OCI-LY7 (cell line): ENCODE measurements at regions not wholly inside any gene's neighbourhood (a gene's known extent, or its start where the extent isn't known, plus 50 kb on each side); places are given as distances from the start of the nearest gene placed in this dataset.

Experiments used
- BruUV-seq: library from RNA; stranded (reverse); fragments of 400-500 nt; replicated peaks from 2 replicates; lab custom pipeline; 2021; lab: Mats Ljungman, UMichigan
- CTCF ChIA-PET: fragments of 300-600 bp; sonication (Branson Sonifier 250); formaldehyde crosslinking; loops from one replicate; lab custom pipeline; 2022; ENCODE audit warnings: antibody characterized with exemption; ENCODE audit not compliant: unreplicated experiment; lab: Charles Lee
- POLR2A ChIA-PET: fragments of 300-600 bp; sonication (Branson Sonifier 250); formaldehyde crosslinking; loops from one replicate; lab custom pipeline; 2022; ENCODE audit warnings: antibody characterized with exemption; lab: Charles Lee
- DNase-seq: peaks from one replicate; pipeline ENCODE4 v3.0.0-alpha.2; 2015; ENCODE audit warnings: low spot score
- H2AFZ ChIP-seq: fragments of 200-600 bp; sonication (generic), shearing (Covaris generic); 2 replicates; pipeline ENCODE4 v1.6.1; 2014; ENCODE audit warnings: mild to moderate bottlenecking, antibody characterized with exemption, low read length, moderate library complexity
- H3K27ac ChIP-seq: fragments of 200-600 bp; sonication (generic); 2 replicates; pipeline ENCODE4 v1.5.1; 2014; ENCODE audit warnings: mixed run types, low read depth, mild to moderate bottlenecking, moderate library complexity, low read length, inconsistent platforms; ENCODE audit not compliant: poor library complexity, severe bottlenecking
- H3K36me3 ChIP-seq: fragments of 200-600 bp; sonication (generic); 2 replicates; pipeline ENCODE4 v1.6.1; 2014; ENCODE audit warnings: mild to moderate bottlenecking, antibody characterized with exemption, low read length, moderate library complexity, mixed read lengths; ENCODE audit not compliant: insufficient read depth
- H3K4me1 ChIP-seq: fragments of 200-600 bp; sonication (generic); 2 replicates; pipeline ENCODE4 v1.5.1; 2014; ENCODE audit warnings: mild to moderate bottlenecking, low read length; ENCODE audit not compliant: insufficient read depth, poor library complexity, severe bottlenecking
- H3K4me2 ChIP-seq: fragments of 200-600 bp; sonication (generic); 2 replicates; pipeline ENCODE4 v1.6.1; 2014; ENCODE audit warnings: mild to moderate bottlenecking, low read length
- H3K4me3 ChIP-seq: fragments of 200-600 bp; sonication (generic); 2 replicates; pipeline ENCODE4 v1.5.1; 2014; ENCODE audit warnings: mild to moderate bottlenecking, low read depth, low read length; ENCODE audit not compliant: poor library complexity, severe bottlenecking
- H3K79me2 ChIP-seq: fragments of 200-600 bp; sonication (generic); 2 replicates; pipeline ENCODE4 v1.6.1; 2016; ENCODE audit warnings: low read depth, mild to moderate bottlenecking, low read length, moderate library complexity, mixed read lengths; ENCODE audit not compliant: insufficient read depth
- H3K9me2 ChIP-seq: fragments of 200-600 bp; sonication (generic); 2 replicates; pipeline ENCODE4 v1.6.1; 2016; ENCODE audit warnings: mild to moderate bottlenecking, low read length, mixed read lengths; ENCODE audit not compliant: insufficient read depth
- H3K9me3 ChIP-seq: fragments of 200-600 bp; sonication (generic); 2 replicates; pipeline ENCODE4 v1.6.1; 2014; ENCODE audit warnings: mild to moderate bottlenecking, mixed run types, low read length, mixed read lengths
- H4K20me1 ChIP-seq: fragments of 200-600 bp; sonication (generic); 2 replicates; pipeline ENCODE4 v1.6.1; 2014; ENCODE audit warnings: mild to moderate bottlenecking, antibody characterized with exemption, low read length, moderate library complexity, mixed read lengths; ENCODE audit not compliant: insufficient read depth
- EZH2phosphoT487 ChIP-seq: fragments of 200-600 bp; sonication (generic); IDR thresholded peaks from 2 replicates; pipeline ENCODE4 v1.6.1; 2018; ENCODE audit warnings: low read depth, borderline replicate concordance, mild to moderate bottlenecking, mixed run types, antibody characterized with exemption, low read length, moderate library complexity, mixed read lengths
- intact Hi-C: fragments of 100-400 bp; cut with micrococcal nuclease; formaldehyde crosslinking; loops from one replicate; pipeline ENCODE4 v1.10.0; 2022; ENCODE audit not compliant: unreplicated experiment
- TF ChIP-seq, protein P1 (sequence below): fragments of 200-600 bp; sonication (generic); conservative IDR thresholded peaks from 2 replicates; pipeline ENCODE4 v1.5.1; 2014; ENCODE audit warnings: mild to moderate bottlenecking, antibody characterized with exemption, low read length, moderate library complexity, mixed read lengths

DNA sequence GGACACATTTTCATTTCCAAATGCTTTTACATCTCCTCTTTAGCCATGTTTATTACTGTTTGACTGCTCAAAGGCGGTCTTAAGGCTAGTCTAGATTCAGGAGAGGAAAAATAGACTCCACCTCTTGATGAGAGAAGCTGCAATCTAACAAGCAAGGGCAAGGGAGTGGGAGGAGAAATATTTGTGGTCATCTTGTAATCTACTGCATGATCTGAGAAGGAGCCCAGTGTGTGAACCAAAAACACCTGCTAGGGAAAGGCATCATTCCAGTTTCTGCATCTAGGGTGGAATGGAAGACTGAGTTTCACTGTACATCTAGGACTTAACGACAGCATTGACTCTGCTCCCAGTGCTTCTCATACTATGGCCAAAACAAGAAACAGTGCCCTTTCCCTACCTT lies 232.2 kb upstream of the HS3ST3A1 start:
- intact Hi-C loops, result no loop called here
- Histone ChIP-seq H3K79me2 (no peaks in the 10 kb centered on the region), H3K4me2 (no peak overlapping the region), H3K27ac (no peak overlapping the region), H3K4me3 (no peak overlapping the region), H3K9me3 (no peaks in the 10 kb centered on the region), H4K20me1 (no peaks in the 10 kb centered on the region), H3K4me1 (no peaks in the 10 kb centered on the region), H3K36me3 (no peaks in the 10 kb centered on the region), H2AFZ (no peak overlapping the region), H3K9me2 (no peaks in the 10 kb centered on the region)
- no peak for DNase-seq
- no TSS peak for BruUV-seq
- TF ChIP-seq, protein P1, sequence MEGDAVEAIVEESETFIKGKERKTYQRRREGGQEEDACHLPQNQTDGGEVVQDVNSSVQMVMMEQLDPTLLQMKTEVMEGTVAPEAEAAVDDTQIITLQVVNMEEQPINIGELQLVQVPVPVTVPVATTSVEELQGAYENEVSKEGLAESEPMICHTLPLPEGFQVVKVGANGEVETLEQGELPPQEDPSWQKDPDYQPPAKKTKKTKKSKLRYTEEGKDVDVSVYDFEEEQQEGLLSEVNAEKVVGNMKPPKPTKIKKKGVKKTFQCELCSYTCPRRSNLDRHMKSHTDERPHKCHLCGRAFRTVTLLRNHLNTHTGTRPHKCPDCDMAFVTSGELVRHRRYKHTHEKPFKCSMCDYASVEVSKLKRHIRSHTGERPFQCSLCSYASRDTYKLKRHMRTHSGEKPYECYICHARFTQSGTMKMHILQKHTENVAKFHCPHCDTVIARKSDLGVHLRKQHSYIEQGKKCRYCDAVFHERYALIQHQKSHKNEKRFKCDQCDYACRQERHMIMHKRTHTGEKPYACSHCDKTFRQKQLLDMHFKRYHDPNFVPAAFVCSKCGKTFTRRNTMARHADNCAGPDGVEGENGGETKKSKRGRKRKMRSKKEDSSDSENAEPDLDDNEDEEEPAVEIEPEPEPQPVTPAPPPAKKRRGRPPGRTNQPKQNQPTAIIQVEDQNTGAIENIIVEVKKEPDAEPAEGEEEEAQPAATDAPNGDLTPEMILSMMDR, result no peak
- no peak for TF ChIP-seq EZH2phosphoT487
- ChIA-PET CTCF (no interaction called here), POLR2A (no interaction called here)

DNA sequence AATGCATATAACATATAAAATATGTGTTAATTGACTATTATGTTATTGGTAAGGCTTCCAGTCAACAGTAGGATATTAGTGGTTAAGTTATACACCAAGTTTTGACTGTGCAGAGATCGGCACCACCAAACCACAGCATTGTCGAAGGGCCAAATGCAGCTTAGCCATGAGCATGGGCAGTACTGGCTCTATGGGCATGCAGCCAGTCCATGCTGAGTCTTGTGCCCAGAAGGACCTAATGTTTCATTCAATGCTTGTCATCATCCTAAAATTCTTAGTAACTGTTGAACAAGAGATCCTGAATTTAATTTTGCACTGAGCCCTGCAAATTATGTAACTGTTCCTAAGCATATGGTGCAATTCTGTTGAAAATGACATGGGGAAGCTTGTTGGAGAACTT lies 233.4 kb upstream of the HS3ST3A1 start:
- no peak for DNase-seq
- Histone ChIP-seq H3K4me1 (no peaks in the 10 kb centered on the region), H3K9me3 (no peaks in the 10 kb centered on the region), H3K4me3 (no peak overlapping the region), H3K36me3 (no peaks in the 10 kb centered on the region), H3K4me2 (no peak overlapping the region), H3K27ac (no peak overlapping the region), H3K79me2 (no peaks in the 10 kb centered on the region), H3K9me2 (no peaks in the 10 kb centered on the region), H2AFZ (no peak overlapping the region), H4K20me1 (no peaks in the 10 kb centered on the region)
- POLR2A ChIA-PET, result interaction anchor here (0.6 kb wide), 1 partner anchor 170 kb away, joined by 3 read pairs; no protein-coding TSS in a partner anchor
- intact Hi-C loops, result no loop called here
- CTCF ChIA-PET, result no interaction called here
- BruUV-seq, result no TSS peak
- TF ChIP-seq, protein P1, result no peak
- no peak for TF ChIP-seq EZH2phosphoT487

DNA sequence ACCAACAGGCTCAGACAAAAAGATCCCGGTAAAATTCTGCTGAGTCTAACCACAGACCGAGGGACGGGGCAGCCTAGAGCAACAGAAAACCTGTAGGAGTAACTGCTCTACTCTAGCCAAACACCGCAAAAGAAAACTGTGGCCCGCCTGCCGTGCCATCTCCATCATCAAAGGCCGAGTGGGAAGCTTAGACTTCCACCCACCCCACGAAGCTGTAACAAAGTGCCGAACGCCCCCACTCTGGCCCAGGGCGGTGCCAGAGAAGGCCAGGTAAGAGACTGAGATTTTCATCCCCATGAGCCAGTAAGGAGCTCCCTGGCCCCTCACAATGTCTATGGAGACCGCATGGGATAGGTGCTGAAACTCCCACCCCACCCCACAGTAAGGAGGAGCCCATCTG lies 231.9 kb upstream of the COX10 start:
- Histone ChIP-seq H3K4me1 (no peaks in the 10 kb centered on the region), H3K9me3 (no peaks in the 10 kb centered on the region), H4K20me1 (no peaks in the 10 kb centered on the region), H3K4me3 (no peak overlapping the region), H3K36me3 (no peaks in the 10 kb centered on the region), H3K4me2 (no peak overlapping the region), H3K79me2 (no peaks in the 10 kb centered on the region), H3K9me2 (no peaks in the 10 kb centered on the region), H2AFZ (no peak overlapping the region), H3K27ac (no peak overlapping the region)
- DNase-seq, result no peak
- intact Hi-C loops, result no loop called here
- CTCF ChIA-PET, result no interaction called here
- POLR2A ChIA-PET, result interaction anchor here (0.6 to 0.7 kb wide), 2 partner anchors 76 to 130 kb away, joined by 3 read pairs; no protein-coding TSS in a partner anchor
- TF ChIP-seq, protein P1, result no peak
- TF ChIP-seq EZH2phosphoT487, result no peak
- BruUV-seq, result no TSS peak
